HG03439 (cell line): ENCODE measurements at regions not wholly inside any gene's neighbourhood (a gene's known extent, or its start where the extent isn't known, plus 50 kb on each side); places are given as distances from the start of the nearest gene placed in this dataset.

Experiments
- ATAC-seq: cut with Tn5 transposase; IDR thresholded peaks from one replicate; pipeline ENCODE4 v1.9.1; 2021; ENCODE audit warnings: mild to moderate bottlenecking, moderate library complexity; ENCODE audit not compliant: unreplicated experiment

DNA sequence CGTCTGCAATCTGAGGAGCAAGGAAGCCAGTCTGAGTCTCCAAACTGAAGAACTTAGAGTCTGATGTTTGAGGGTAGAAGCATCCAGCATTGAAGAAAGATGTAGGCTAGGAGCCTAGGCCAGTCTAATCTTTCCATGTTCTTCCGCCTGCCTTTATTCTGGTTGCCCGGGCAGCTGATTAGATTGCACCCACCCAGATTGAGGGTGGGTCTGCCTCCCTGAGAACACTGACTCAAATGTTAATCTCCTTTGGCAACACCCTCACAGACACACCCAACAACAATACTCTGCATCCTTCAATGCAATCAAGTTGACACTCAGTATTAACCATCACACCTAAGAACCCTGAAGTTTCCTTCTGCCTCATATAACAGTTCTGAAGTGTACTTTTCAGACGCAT is 350.1 kb downstream of the RFPL4B start:
- ATAC-seq = no peak

- no peak for ATAC-seq
These were observed 354.1 kb downstream of the RFPL4B start for GRCh38 chr6:112701201-112701600.

- ATAC-seq = no peak
These were observed 363.6 kb downstream of the RFPL4B start for GRCh38 chr6:112710710-112711109.

GRCh38 chr6:112713402-112713801 is 366.3 kb downstream of the RFPL4B start:
- no peak for ATAC-seq

DNA sequence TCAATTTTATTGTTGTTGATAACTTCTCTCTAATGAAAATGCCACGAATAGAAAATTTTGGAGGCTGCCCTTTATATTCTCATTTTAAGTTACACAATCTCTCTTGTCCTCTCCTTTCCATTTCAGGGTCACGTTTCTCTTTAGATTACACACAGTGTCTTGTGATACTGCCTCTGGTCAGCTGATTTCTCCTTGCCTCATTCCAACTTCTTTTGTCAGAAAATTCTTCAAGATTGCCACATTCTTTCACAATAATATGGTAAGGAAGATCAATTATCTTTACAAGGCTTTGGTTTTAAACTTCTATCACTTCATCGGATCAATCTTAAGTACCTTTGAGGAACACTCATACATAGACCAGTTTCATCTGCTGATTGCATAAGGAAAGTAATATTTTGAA is 370.3 kb downstream of the RFPL4B start:
- no peak for ATAC-seq

DNA sequence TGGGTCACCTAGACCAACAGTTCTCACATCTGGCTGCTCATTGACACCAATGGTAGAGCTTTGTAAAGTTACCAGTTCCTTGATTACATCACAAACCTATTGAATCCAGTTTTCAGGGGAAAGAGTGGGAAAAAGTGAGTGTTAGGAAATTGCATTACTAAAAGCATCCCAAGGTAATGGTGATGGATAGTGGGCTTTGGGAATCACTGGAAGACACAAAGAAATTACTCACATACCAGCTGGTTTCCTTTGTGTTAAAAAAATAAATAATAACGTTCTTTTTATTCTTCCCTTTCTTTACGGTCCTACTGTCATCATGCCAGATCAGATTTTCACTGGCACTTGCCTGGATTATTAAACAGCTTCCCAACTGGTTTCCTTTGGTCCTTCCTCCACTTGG is 370.7 kb downstream of the RFPL4B start:
- ATAC-seq = no peak

DNA sequence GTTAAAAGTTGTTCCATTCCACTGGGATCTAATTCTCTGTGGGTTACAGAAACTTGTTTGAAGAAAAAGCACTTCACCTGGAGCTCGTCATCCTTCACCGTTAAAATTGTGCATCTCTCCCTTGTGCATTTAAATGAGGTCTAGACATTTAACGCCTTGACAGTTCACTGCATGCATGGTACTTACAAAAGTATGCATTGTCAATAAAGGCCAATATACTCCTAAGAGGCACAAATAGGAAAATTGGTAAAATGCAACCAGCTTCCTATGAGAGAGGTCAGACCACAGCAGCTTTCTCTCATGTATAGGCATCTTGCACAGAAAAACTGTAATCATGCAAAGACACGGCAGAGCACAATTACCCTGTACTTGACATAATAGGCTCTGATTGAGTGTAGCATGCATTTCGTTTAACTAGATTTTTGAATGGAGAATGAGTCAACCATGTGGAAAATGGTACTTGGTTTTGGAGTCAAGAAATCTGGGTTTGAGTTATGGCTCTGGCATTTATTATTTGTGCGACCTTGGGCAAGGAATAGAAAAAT is 378.5 kb downstream of the RFPL4B start:
- no peak for ATAC-seq

DNA sequence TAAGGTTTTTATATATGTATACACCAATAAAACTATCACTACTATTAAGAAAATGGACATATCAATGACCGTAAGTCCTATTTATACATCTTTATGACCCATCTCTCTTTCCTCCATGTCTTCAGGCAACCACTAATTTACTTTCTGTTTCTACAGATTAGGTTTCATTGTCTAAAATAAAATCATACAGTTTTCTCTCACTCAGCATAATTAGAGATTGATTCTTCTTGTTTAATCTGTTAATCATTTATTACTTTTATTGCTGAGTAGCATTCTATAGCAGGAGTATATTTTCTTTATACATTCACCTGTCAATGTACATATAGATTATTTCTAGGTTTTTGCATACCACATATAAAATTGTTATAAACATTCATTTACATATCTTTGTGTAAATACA is 388.0 kb downstream of the RFPL4B start:
- no peak for ATAC-seq

GRCh38 chr6:112739766-112740165 is 392.6 kb downstream of the RFPL4B start:
- ATAC-seq = no peak

DNA sequence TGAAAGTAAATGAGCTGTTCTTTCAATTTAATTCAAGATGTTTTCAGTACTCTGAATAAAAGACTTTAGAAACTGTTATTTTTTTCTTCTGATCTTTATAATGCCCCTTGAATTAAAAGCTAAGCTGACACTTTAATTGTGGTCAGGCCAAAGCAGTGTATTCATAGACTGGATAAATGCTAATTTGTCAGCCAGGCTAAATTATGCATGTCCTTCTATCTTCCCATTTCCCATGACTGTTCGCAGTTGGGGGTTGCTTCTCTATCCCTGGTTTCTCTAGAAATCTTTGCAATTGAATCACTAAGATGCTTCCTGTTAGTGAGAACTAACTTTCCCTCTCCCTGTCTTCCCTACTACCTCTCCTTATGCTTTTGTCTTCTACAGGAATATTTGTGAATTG is 396.2 kb downstream of the RFPL4B start:
- ATAC-seq = no peak

DNA sequence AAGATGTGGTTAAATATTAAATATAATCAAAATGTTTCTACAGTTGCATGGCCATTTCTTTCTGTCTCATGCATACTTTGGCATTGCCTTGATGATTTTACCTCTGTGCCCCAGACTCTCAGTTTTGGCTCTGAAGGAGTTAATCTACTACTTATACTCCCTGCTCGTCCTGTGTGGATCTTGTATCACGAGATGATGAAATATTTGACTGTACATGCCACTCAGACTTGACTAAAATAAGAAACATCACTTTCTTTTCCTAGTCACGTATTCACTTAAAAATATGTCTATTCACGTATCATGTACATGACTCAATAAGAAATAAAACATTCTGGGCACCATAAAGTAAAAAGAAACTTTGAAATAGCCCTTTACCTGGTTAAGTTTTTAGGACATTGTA is 397.7 kb downstream of the RFPL4B start:
- no peak for ATAC-seq

DNA sequence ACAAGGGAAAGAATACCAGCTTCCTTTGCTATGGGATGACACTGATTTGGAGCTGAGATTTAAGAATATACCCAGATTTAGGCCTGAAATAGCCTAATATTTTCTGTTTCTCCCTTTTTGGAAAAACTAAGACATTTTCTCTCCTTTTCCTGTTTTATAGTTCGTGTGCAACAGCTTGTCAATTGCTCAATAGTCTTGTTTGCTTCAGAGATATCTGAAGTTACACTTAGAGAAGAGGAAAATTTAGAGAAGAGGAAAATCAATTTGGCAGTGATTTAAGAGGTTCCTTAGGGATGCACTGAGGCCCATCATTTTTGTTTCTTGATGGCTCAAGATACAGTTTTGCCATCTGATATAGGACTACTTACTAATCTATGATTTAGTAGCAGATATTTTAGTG is 398.6 kb downstream of the RFPL4B start:
- no peak for ATAC-seq

GRCh38 chr6:112749673-112750072 is 402.5 kb downstream of the RFPL4B start:
- ATAC-seq = no peak

GRCh38 chr6:112752305-112752704 is 405.2 kb downstream of the RFPL4B start:
- no peak for ATAC-seq

DNA sequence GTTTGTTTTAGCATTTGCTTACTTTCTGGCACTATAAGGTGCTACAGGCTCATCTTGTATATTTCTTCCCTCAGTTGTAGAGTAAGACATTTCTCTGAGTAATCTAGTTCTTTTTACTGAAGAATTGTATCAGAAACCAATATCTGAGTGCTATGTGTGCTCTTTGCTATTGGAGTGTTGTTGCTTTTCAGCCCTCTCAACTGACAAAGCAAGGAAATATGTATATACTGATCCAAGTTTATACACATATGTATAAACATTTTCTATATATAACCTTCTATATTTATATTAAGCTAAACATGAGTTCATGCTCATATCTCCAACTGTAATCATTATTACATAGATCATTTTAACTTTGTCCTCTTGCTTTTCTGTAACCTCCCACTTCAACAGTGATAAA is 405.7 kb downstream of the RFPL4B start:
- ATAC-seq = no peak

GRCh38 chr6:112760831-112761230 is 413.7 kb downstream of the RFPL4B start:
- ATAC-seq = no peak

DNA sequence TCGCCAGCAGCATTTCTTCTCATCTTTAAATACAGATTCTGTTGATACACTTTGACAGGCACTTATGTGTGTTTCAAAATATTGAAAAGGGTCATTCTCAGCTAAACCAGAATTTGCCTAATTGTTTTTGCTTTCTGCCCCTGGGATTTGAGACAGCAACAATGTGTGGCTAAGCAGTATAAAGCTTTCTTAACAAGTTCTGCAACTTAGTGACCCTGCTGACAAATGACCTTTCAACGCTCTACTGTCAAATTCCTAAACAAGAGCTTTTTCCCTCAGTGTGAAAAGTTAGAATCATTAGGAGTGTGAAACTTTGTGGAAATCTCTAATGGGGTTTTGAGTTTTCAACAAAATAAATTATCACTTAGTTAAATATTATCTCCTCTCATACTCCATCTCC is 414.6 kb downstream of the RFPL4B start:
- ATAC-seq = no peak

DNA sequence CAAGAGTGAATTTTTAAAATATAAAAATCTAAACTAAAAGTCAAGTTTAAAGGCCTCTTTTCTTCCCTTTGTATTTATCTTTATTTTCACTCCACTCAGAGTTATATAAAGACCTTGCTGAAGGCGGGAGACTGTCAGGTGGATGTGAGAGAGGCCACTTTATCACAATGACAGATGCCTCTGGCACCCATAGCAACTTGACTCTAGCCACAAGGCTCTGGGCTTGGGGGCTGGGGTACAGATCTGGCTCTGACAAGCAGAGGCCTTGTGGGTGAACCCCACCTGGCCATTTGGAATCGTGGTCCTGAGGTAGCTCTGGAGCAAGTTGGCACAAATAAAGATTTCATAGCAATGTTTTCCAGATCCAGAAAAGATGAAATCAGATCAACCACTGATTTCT is 417.2 kb downstream of the RFPL4B start:
- ATAC-seq = no peak

GRCh38 chr6:112770308-112770707 is 423.2 kb downstream of the RFPL4B start:
- no peak for ATAC-seq

- ATAC-seq = no peak
These were observed 426.1 kb downstream of the RFPL4B start for GRCh38 chr6:112773187-112773586.

DNA sequence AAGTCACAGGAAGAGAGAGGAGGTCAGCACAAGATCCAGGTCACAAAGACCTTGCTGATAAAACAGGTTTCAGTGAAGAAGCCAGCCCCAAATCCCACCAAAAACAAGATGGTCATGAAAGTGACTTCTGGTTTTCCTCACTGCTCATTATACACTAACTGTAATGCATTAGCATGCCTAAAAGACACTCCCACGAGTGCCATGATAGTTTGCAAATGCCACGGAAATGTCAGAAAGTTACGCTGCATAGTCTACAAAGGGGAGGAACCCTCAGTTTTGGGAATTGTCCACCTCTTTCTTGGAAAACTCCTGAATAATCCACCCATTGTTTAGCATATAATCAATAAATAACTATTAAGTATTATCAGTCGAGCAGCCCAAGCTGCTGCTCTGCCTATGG is 427.2 kb downstream of the RFPL4B start:
- ATAC-seq = no peak

- ATAC-seq = peak; percentile 96
These were observed 433.5 kb downstream of the RFPL4B start for GRCh38 chr6:112780498-112781096.

- no peak for ATAC-seq
These were observed 434.1 kb downstream of the RFPL4B start for GRCh38 chr6:112781241-112781640.
